ENCODE measurements at regions not wholly inside any gene's neighbourhood (a gene's known extent, or its start where the extent isn't known, plus 50 kb on each side); places are given as distances from the start of the nearest gene placed in this dataset.

DNA sequence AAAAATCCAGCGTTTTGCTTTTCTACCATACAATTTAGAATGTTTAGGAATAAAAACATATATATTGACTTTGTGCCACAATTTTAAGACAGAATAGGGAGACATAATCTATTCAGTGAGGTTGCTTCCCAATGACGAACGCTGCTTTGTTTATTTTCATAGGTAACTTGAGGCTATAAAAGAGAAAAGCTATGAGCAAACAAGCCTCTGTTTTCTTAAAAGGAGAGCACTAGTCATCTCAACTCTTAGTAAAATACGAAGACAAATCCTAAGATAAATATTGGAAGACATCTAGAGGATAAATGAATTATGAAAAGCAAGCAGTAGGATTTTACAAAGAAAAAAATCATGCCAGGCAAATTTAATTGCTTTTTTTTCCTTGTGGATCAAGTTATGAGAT is 363.6 kb downstream of the ANXA1 start:
- Histone ChIP-seq H2AFZ (ENCODE audit: low read depth, low read length) (no peak overlapping the region), H3K27me3 (ENCODE audit: insufficient read depth, low read length, poor library complexity) (no peaks in the 10 kb centered on the region), H4K20me1 (ENCODE audit: insufficient read depth, low read length) (no peaks in the 10 kb centered on the region), H3K9me3 (ENCODE audit: insufficient read depth, low read length, severe bottlenecking) (no peaks in the 10 kb centered on the region), H3K4me1 (ENCODE audit: insufficient read depth, low read length) (no peaks in the 10 kb centered on the region), H3K27ac (ENCODE audit: low read length) (no peak overlapping the region), H3K79me2 (ENCODE audit: insufficient read depth, low read length) (no peaks in the 10 kb centered on the region), H3K9ac (ENCODE audit: low read depth, low read length) (no peak overlapping the region), H3K36me3 (ENCODE audit: insufficient read depth, low read length) (no peaks in the 10 kb centered on the region), H3K4me2 (ENCODE audit: insufficient read depth, low read length) (no peak overlapping the region), H3K4me3 (ENCODE audit: low read depth in 1 of 2, low read length in 2 of 2) (no peak overlapping the region)
- no peak for TF ChIP-seq EZH2 (IDR thresholded peaks at IDR 0.05; ENCODE audit: borderline replicate concordance, low read depth, low read length, severe bottlenecking)
- TF ChIP-seq, protein P1, sequence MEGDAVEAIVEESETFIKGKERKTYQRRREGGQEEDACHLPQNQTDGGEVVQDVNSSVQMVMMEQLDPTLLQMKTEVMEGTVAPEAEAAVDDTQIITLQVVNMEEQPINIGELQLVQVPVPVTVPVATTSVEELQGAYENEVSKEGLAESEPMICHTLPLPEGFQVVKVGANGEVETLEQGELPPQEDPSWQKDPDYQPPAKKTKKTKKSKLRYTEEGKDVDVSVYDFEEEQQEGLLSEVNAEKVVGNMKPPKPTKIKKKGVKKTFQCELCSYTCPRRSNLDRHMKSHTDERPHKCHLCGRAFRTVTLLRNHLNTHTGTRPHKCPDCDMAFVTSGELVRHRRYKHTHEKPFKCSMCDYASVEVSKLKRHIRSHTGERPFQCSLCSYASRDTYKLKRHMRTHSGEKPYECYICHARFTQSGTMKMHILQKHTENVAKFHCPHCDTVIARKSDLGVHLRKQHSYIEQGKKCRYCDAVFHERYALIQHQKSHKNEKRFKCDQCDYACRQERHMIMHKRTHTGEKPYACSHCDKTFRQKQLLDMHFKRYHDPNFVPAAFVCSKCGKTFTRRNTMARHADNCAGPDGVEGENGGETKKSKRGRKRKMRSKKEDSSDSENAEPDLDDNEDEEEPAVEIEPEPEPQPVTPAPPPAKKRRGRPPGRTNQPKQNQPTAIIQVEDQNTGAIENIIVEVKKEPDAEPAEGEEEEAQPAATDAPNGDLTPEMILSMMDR (IDR thresholded peaks at IDR 0.05; ENCODE audit: borderline replicate concordance, extremely low read depth, low read length, poor library complexity, severe bottlenecking), result no peak
- ATAC-seq (ENCODE audit: insufficient read depth, low read depth) (no peak), DNase-seq (no peak)

DNA sequence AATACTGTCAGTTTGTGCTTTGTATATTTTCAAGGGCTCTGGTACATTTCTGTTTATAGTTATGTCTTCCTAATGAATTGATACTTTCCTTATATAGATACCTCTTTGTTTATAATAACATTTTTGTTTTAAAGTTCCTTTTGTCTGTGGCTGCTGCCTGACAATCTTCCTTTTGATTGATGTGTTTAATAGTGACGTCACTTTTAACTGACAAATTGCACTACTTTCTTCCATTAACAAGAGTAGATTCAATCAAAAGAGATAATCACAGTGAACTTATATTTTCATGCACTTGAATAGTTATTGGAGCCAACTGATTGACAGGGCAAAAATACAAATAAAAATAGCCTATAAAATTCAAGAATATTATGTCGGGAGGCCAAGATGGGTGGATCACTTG is 371.7 kb downstream of the ANXA1 start:
- Histone ChIP-seq H3K4me2 (ENCODE audit: insufficient read depth, low read length) (no peak overlapping the region), H2AFZ (ENCODE audit: low read depth, low read length) (no peak overlapping the region), H3K4me1 (ENCODE audit: insufficient read depth, low read length) (no peaks in the 10 kb centered on the region), H3K27ac (ENCODE audit: low read length) (no peak overlapping the region), H3K27me3 (ENCODE audit: insufficient read depth, low read length, poor library complexity) (no peaks in the 10 kb centered on the region), H3K36me3 (ENCODE audit: insufficient read depth, low read length) (no peaks in the 10 kb centered on the region), H3K9me3 (ENCODE audit: insufficient read depth, low read length, severe bottlenecking) (no peaks in the 10 kb centered on the region), H4K20me1 (ENCODE audit: insufficient read depth, low read length) (no peaks in the 10 kb centered on the region), H3K79me2 (ENCODE audit: insufficient read depth, low read length) (no peaks in the 10 kb centered on the region), H3K9ac (ENCODE audit: low read depth, low read length) (no peak overlapping the region), H3K4me3 (ENCODE audit: low read depth in 1 of 2, low read length in 2 of 2) (no peak overlapping the region)
- no peak for DNase-seq
- TF ChIP-seq EZH2 (IDR thresholded peaks at IDR 0.05; ENCODE audit: borderline replicate concordance, low read depth, low read length, severe bottlenecking), result no peak
- TF ChIP-seq, protein P1 (IDR thresholded peaks at IDR 0.05; ENCODE audit: borderline replicate concordance, extremely low read depth, low read length, poor library complexity, severe bottlenecking), result no peak
- ATAC-seq (ENCODE audit: insufficient read depth, low read depth), result no peak

GRCh38 chr9:73525350-73525749 is 373.7 kb downstream of the ANXA1 start:
- Histone ChIP-seq H3K27ac (ENCODE audit: low read length) (no peak overlapping the region), H3K27me3 (ENCODE audit: insufficient read depth, low read length, poor library complexity) (no peaks in the 10 kb centered on the region), H3K4me1 (ENCODE audit: insufficient read depth, low read length) (no peaks in the 10 kb centered on the region), H2AFZ (ENCODE audit: low read depth, low read length) (no peak overlapping the region), H3K79me2 (ENCODE audit: insufficient read depth, low read length) (no peaks in the 10 kb centered on the region), H3K9me3 (ENCODE audit: insufficient read depth, low read length, severe bottlenecking) (no peaks in the 10 kb centered on the region), H4K20me1 (ENCODE audit: insufficient read depth, low read length) (no peaks in the 10 kb centered on the region), H3K4me3 (ENCODE audit: low read depth in 1 of 2, low read length in 2 of 2) (no peak overlapping the region), H3K9ac (ENCODE audit: low read depth, low read length) (no peak overlapping the region), H3K4me2 (ENCODE audit: insufficient read depth, low read length) (no peak overlapping the region), H3K36me3 (ENCODE audit: insufficient read depth, low read length) (no peaks in the 10 kb centered on the region)
- ATAC-seq (ENCODE audit: insufficient read depth, low read depth), result no peak
- DNase-seq, result no peak
- TF ChIP-seq, protein P1 (IDR thresholded peaks at IDR 0.05; ENCODE audit: borderline replicate concordance, extremely low read depth, low read length, poor library complexity, severe bottlenecking), result no peak
- TF ChIP-seq EZH2 (IDR thresholded peaks at IDR 0.05; ENCODE audit: borderline replicate concordance, low read depth, low read length, severe bottlenecking), result no peak

- no peak for DNase-seq
Observed at GRCh38 chr9:73527521-73527920, 375.9 kb downstream of the ANXA1 start.

More at GRCh38 chr9:73527521-73527920, 375.9 kb downstream of the ANXA1 start:
- Histone ChIP-seq H3K27ac (ENCODE audit: low read length) (no peak overlapping the region), H3K79me2 (ENCODE audit: insufficient read depth, low read length) (no peaks in the 10 kb centered on the region), H3K4me3 (ENCODE audit: low read depth in 1 of 2, low read length in 2 of 2) (no peak overlapping the region), H3K4me2 (ENCODE audit: insufficient read depth, low read length) (no peak overlapping the region), H3K9me3 (ENCODE audit: insufficient read depth, low read length, severe bottlenecking) (no peaks in the 10 kb centered on the region), H3K4me1 (ENCODE audit: insufficient read depth, low read length) (no peaks in the 10 kb centered on the region), H3K9ac (ENCODE audit: low read depth, low read length) (no peak overlapping the region), H3K27me3 (ENCODE audit: insufficient read depth, low read length, poor library complexity) (no peaks in the 10 kb centered on the region), H4K20me1 (ENCODE audit: insufficient read depth, low read length) (no peaks in the 10 kb centered on the region), H3K36me3 (ENCODE audit: insufficient read depth, low read length) (no peaks in the 10 kb centered on the region), H2AFZ (ENCODE audit: low read depth, low read length) (no peak overlapping the region)
- no peak for ATAC-seq (ENCODE audit: insufficient read depth, low read depth)
- TF ChIP-seq, protein P1 (IDR thresholded peaks at IDR 0.05; ENCODE audit: borderline replicate concordance, extremely low read depth, low read length, poor library complexity, severe bottlenecking), result no peak
- no peak for TF ChIP-seq EZH2 (IDR thresholded peaks at IDR 0.05; ENCODE audit: borderline replicate concordance, low read depth, low read length, severe bottlenecking)
